GM18511 (cell line): ENCODE measurements at regions not wholly inside any gene's neighbourhood (a gene's known extent, or its start where the extent isn't known, plus 50 kb on each side); places are given as distances from the start of the nearest gene placed in this dataset.
"Not testable (repeated sequence)": the region's sequence is repeated elsewhere in the genome, so short reads cannot be mapped to it uniquely, and the experiment has no call there.

Experiments
- ATAC-seq: cut with Tn5 transposase; IDR thresholded peaks from one replicate; pipeline ENCODE4 v1.9.1; 2021; ENCODE audit warnings: mild to moderate bottlenecking, moderate library complexity; ENCODE audit not compliant: unreplicated experiment

GRCh38 chr14:35949920-35950513 is 123.9 kb downstream of the BRMS1L start:
- no peak for ATAC-seq

- ATAC-seq = not testable (repeated sequence)
These were observed 121.8 kb downstream of the BRMS1L start for GRCh38 chr14:35947983-35948382.

DNA sequence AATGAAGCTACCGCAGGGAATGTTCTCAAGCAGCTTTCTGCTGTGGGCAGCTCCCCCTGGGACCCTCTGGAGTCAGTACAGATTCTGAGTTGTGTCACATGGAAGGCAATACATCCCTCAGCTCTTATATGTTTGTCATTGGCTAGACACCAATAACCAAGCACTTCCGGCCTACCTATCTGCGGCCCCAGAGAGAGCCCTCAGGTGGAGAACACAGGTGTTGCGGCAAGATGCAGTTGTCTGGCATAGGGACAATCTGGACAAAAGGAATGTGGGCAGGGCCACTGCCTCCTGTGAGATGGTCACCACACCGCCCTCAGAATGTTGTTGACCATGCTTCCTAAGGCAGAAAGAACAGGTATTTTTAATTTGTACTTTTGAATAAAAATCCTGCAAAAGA is 118.7 kb downstream of the BRMS1L start:
- ATAC-seq = no peak

- ATAC-seq = peak; percentile 85
These were observed 114.2 kb downstream of the BRMS1L start for GRCh38 chr14:35940291-35940690.

GRCh38 chr14:35938770-35939169 is 112.6 kb downstream of the BRMS1L start:
- ATAC-seq = no peak

GRCh38 chr14:35934499-35934898 is 108.4 kb downstream of the BRMS1L start:
- ATAC-seq = peak; percentile 65

DNA sequence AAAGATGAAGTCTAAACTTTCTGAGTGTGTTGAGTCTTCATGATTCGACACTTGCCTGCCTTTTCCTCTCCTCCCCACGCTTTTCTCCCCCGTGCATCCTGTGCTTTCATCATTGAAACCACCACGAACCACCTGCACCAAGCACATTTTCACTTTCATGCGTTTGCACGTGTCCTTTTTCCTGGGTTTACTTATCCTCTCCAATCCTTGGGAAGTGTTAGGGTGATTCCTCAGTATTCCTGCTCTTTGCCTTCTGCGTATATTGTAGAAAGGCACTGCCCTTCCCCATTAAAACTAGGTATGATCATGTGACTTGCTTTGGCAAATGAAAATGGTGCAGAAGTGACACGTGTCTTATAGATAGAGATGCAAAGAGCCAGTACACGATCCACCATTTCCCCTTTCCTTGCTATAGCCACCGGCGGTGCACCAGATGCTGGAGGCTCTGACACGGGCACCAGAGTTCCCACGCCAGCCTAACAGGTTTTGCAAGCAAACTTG is 106.6 kb downstream of the BRMS1L start:
- peak; percentile 54 for ATAC-seq

DNA sequence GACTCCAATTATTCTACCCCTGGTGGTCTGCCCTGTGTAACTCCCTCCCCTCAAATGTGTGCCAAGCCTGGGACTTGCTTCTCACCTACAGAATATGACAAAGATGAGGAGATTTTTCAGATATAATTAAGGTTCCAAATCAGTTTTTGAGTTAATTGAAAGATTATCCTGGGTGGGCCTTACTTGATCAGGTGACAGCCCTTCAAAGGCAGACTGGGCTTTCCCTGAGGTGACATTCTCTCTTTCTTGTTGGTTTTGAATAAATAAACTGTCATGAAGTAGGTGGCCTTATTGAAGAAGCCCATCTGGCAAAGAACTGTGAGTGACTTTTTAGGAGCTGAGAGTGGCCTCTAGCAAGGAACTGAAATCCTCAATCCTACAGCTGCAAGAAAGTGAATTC is 106.0 kb downstream of the BRMS1L start:
- peak; percentile 31 for ATAC-seq

DNA sequence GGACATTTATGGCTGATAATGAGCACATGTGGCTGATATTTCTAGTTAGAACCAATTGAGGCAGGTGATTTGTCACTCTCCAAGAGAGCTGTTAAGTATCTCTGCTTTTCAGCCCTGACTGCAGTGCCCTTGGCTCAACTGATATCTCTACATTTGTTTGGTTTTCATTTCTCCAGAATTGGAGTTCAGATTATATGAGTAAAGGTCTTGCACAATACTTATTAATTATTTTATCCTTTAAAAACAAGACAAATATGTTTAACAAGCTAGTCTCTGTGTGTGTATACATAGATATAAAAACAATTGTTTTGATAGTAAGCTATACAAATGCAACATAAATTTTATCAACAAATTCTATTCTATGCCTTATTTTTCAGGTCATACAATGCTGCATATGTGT is 105.2 kb downstream of the BRMS1L start:
- no peak for ATAC-seq

DNA sequence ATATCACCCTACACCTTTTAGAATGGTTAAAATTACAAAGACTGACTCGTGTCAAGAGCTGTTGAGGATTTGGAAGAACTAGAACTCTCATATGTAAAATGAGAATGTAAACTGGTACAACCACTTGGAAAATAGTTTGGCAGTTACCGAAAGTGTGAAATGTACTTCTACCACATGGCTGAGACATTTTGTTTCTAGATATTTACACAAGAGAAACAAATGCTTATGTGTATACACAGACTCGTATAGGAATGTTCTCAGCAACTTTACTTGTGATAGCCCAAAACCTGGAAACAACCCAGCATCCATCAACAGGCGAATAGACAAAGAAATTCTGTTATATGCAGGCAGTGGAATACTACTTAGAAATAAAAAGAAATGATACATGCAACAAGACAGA is 103.0 kb downstream of the BRMS1L start:
- no peak for ATAC-seq

DNA sequence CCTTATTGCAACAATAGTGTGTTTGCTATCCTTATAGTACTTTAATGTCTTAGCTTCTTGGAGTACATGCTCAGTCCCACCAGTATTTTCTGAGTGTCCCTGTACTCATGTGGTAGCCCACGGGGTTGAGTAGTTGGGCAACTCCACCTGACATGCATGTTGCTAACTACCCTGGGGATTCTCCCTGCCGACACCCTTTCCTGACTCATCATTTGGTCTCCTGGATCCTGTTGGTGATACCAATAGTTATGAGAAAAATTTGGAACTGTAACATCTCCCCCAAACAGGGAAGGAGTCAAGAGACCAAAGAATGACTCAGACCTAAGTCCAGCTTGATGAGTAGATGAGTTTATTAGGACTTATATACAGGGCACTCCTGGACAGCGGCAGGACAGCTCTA is 101.6 kb downstream of the BRMS1L start:
- no peak for ATAC-seq

GRCh38 chr14:35925319-35925718 is 99.2 kb downstream of the BRMS1L start:
- no peak for ATAC-seq

GRCh38 chr14:35922590-35922989 is 96.5 kb downstream of the BRMS1L start:
- ATAC-seq = not testable (repeated sequence)

DNA sequence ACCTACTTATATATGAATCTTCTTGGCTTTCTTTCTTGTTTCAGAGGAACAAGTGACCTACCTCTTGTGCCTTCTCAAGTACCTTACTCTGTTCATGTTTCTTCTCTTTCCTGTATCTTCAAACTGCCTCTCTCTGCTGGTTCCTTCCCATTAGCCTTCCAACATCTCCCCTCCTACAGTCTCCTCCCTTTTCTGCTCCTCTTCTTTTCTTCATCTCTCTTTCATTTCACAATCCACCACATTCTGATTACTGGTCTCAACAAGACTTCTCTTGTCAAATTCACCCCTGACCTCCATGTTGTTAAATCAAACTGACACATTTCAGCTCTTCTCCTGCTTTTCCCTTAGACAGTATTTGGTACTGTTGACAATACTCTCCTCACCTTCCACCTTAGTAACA is 95.6 kb downstream of the BRMS1L start:
- ATAC-seq = no peak
